ENCODE measurements at regions not wholly inside any gene's neighbourhood (a gene's known extent, or its start where the extent isn't known, plus 50 kb on each side); places are given as distances from the start of the nearest gene placed in this dataset.
"Not testable (repeated sequence)": the region's sequence is repeated elsewhere in the genome, so short reads cannot be mapped to it uniquely, and the experiment has no call there.

- DNase-seq, result no peak
Observed at GRCh38 chr19:37303591-37304171, 67.2 kb upstream of the ZNF527 start.

GRCh38 chr19:37304190-37304883 is 66.6 kb upstream of the ZNF527 start:
- peak in 1 of 5 experiments; percentile 27 for DNase-seq

GRCh38 chr19:37304884-37305255 is 66.0 kb upstream of the ZNF527 start:
- DNase-seq, result no peak

GRCh38 chr19:37306383-37306963 is 64.4 kb upstream of the ZNF527 start:
- no peak for DNase-seq

- peak in 1 of 5 experiments; percentile 25 for DNase-seq
Observed at GRCh38 chr19:37309834-37310575, 60.9 kb upstream of the ZNF527 start.

GRCh38 chr19:37312531-37313334 is 58.2 kb upstream of the ZNF527 start:
- DNase-seq, result peak in 4 of 5 experiments; percentile 29 to 65 (median 40)

GRCh38 chr19:37313335-37313627 is 57.6 kb upstream of the ZNF527 start:
- no peak for DNase-seq

- peak; percentile 77 to 99 (median 88) for DNase-seq
Observed at GRCh38 chr19:37317403-37318209, 53.3 kb upstream of the ZNF527 start.

GRCh38 chr19:37320988-37321387 is 49.9 kb upstream of the ZNF527 start:
- DNase-seq, result not testable (repeated sequence)

All from T-helper 2 cell (primary cell).